Skeletal muscle satellite cell (primary cell): ENCODE measurements at regions not wholly inside any gene's neighbourhood (a gene's known extent, or its start where the extent isn't known, plus 50 kb on each side); places are given as distances from the start of the nearest gene placed in this dataset.

ENCODE experiments used
- H3K27me3 ChIP-seq: 2 replicates; pipeline ENCODE4 v1.7.0; 2013; ENCODE audit warnings: low read length; ENCODE audit not compliant: control insufficient read depth, insufficient read depth
- H3K36me3 ChIP-seq: 2 replicates; pipeline ENCODE4 v1.7.0; 2013; ENCODE audit warnings: mild to moderate bottlenecking, control low read depth, low read length; ENCODE audit not compliant: insufficient read depth
- H3K4me1 ChIP-seq: 2 replicates; pipeline ENCODE4 v1.7.0; 2013; ENCODE audit warnings: low read length; ENCODE audit not compliant: control insufficient read depth, insufficient read depth
- H3K4me2 ChIP-seq: 2 replicates; pipeline ENCODE4 v1.7.0; 2013; ENCODE audit warnings: mild to moderate bottlenecking, low read length
- H3K4me3 ChIP-seq: 2 replicates; pipeline ENCODE4 v1.7.0; 2013; ENCODE audit warnings: low read length
- H3K9ac ChIP-seq: 2 replicates; pipeline ENCODE4 v1.7.0; 2013; ENCODE audit warnings: mild to moderate bottlenecking, low read depth, low read length, moderate library complexity
- H3K9me3 ChIP-seq: replicated peaks from 2 replicates; pipeline ENCODE4 v1.7.0; 2013; ENCODE audit warnings: mild to moderate bottlenecking, control low read depth, low read length

DNA sequence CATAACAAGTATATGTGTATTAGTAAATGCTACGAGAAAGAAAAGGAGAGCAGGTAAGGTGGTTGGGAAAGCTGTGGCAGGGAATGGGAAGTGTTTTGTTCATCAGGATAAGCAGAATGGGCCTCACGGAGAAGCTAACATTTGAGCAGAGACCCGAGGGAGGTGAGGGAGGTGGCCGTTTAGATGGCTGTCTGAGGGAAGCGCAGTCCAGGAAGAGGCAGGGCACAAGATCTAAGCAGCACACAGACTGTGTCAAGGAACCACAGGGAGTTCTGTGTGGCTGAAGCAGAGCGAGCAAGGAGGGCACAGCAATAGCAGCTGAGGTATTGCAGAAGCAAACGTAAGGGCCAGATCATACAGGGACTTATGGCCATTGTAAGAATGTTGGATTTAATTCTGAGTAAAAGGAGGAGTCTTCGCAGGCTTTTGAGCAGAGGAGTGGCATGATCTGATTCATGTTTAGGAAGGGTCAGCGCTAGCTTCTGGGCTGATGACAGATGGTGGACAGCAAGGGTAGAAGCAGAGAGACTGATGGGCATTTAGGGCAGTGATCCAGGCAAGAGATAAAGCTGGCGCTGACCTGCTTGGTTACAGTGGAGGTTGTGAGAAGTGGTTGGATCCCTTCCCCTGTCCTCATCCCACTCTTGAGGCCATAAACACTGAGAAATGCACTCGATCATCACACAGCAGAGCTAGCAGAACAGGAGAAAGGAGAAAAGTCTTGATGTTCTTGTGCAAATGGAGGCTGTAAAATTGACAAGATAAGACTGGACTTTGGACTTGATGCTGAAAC, 199.9 kb downstream of the LACC1 start:
- no peaks in the 10 kb centered on the region for H3K36me3 ChIP-seq
- H3K27me3 ChIP-seq, result peaks cover 15% of the 10 kb centered on the region
- no peaks in the 10 kb centered on the region for H3K4me1 ChIP-seq
- no peak overlapping the region for H3K4me3 ChIP-seq
- H3K9me3 ChIP-seq, result no peaks in the 10 kb centered on the region
- H3K9ac ChIP-seq, result no peak overlapping the region
- H3K4me2 ChIP-seq, result no peak overlapping the region

DNA sequence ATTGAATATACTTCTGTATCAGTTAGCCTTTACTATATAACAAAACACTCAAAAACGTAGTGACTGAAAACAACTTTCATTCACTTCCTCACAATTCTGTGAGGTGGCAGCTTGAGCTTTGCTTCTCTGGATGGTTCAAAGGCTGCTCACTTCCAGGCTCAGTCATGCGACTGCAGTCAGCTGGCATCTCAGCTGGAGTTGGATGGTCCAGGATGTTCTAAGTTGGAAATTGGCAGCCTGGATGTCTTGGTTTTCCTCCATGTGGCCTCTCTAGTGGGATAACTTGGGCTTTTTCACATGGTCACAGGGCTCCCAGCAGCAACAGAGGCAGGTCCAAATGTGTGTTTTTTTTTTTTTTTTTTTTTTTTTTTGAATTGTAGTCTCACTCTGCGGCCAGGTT, 204.4 kb downstream of the LACC1 start:
- no peak overlapping the region for H3K4me2 ChIP-seq
- H3K4me3 ChIP-seq, result no peak overlapping the region
- no peak overlapping the region for H3K9ac ChIP-seq
- H3K27me3 ChIP-seq, result peaks cover 31% of the 10 kb centered on the region
- no peaks in the 10 kb centered on the region for H3K9me3 ChIP-seq
- no peaks in the 10 kb centered on the region for H3K36me3 ChIP-seq
- no peaks in the 10 kb centered on the region for H3K4me1 ChIP-seq

DNA sequence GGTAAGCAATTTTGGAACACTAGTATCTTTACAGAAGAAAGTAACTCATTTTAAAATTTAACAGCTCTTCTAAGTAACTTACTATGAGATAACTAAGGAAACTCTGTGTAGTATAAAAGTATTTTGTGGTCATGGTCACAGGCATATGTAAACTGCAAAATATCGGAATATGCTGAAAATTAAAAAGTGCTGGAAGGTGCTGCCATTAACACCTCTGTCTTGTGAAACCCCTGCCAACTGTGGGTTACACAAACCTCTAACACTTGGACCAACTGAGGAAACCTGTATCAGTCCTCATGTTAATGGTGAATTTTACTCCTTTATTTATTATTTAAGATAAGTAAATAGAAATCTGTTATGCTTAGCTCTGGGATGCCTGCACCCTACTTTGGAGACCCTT, 206.7 kb downstream of the LACC1 start:
- Histone ChIP-seq H3K4me1 (no peaks in the 10 kb centered on the region), H3K4me3 (no peak overlapping the region), H3K27me3 (peaks cover 23% of the 10 kb centered on the region), H3K9ac (no peak overlapping the region), H3K4me2 (no peak overlapping the region), H3K9me3 (no peaks in the 10 kb centered on the region), H3K36me3 (no peaks in the 10 kb centered on the region)

DNA sequence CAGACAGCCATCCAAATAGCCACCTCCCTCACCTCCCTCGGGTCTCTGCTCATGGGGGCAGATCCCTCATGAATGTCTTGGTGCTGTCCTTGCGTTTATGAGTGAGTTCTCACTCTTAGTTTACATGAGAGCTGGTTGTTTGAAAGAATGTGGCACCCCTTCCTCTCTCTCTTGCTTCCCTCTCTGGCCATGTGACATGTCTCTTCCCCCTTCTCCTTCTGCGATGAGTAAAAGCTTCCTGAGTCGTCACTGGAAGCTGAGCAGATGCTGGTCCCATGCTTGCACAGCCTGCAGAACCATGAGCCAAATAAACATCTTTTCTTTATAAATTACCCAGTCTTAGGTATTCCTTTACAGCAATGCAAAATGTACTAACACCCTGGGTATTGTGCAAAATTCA, 208.7 kb downstream of the LACC1 start:
- no peak overlapping the region for H3K9ac ChIP-seq
- no peaks in the 10 kb centered on the region for H3K36me3 ChIP-seq
- H3K4me3 ChIP-seq, result no peak overlapping the region
- no peaks in the 10 kb centered on the region for H3K9me3 ChIP-seq
- no peak overlapping the region for H3K4me2 ChIP-seq
- H3K27me3 ChIP-seq, result peaks cover 23% of the 10 kb centered on the region
- H3K4me1 ChIP-seq, result no peaks in the 10 kb centered on the region

DNA sequence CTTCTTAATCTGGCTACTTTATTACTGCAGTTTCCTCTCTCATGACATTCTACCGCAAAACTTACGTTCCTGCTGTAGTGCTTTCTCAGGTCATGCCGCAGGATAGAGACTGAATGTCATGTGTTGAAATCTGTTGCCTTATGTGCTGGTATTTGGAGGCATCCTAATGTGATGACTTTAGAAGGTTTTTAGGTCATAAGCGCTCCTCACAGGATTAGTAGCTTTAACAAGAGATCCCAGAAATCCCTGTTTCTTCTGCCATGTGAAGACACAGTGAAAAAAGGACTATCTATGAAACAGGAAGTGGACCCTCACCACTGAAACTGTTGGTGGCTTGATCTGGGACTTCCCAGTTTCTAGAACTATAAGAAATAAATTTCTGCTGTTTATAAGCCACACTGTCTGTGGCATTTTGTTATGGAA, 209.3 kb downstream of the LACC1 start:
- Histone ChIP-seq H3K4me1 (no peaks in the 10 kb centered on the region), H3K9ac (no peak overlapping the region)

DNA sequence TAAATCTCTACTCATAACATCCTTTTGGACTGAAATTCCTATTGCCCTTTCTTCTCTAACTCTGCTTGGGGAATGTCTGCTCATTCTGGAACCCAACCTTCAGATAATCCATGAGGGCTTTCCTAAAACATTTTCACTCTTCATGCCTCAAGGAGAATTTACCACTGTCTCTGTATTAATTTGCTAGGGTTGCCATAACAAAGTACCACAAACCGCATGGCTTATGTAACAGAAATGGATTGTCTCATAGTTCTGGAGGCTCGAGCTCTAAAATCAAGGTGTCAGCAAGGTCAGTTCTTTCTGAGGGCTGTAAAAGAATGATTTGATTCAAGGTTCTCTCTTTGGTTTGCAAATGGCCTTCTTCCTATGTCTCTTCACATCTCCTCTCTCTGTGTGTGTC, 209.7 kb downstream of the LACC1 start:
- H3K4me2 ChIP-seq, result no peak overlapping the region
- no peak overlapping the region for H3K9ac ChIP-seq

More for the DNA sequence above, 209.3 kb downstream of the LACC1 start:
- no peaks in the 10 kb centered on the region for H3K9me3 ChIP-seq
- no peaks in the 10 kb centered on the region for H3K36me3 ChIP-seq
- H3K27me3 ChIP-seq, result peaks cover 23% of the 10 kb centered on the region
- no peak overlapping the region for H3K4me3 ChIP-seq
- no peak overlapping the region for H3K4me2 ChIP-seq

DNA sequence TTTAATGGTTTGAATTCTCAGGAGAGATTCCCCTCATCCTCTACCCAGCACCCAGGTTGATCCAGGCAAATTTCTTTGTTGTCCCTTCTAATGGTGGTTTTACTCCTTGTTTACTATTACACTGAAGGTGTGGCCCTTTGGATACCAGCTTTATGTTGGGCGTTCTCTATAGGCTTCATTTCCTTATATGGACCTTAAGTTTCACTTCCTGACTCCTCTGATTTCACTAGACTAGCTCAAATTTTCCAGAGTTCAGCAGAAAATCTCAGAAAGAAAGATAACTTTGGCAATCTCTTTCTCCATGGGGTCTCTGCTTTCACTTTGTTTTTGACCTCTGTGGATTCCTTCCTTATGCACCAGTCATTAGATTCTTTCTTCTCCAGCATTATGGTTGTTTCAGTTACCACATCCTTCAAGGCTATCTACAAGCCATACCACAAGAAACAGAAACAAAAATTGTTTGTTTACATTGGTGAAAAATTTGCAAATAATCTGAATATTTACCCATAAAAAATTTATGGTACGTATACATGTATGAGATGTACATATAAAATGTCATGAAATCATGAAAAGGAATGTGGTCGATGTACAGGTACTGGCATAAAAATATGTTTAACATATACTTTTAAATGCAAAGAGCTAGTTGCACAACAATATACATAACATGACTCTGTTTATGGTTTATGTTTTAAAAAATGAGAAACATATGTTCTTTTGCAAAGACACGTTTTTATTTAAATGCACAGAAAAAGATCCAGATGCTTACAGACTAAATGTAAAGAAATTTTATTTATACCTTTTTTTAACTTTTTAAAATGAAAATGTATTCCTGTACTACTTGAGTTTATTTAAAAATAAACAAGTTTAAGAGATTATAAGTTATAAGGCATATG, 212.6 kb downstream of the LACC1 start:
- peaks cover 26% of the 10 kb centered on the region for H3K27me3 ChIP-seq
- no peak overlapping the region for H3K9ac ChIP-seq
- no peaks in the 10 kb centered on the region for H3K9me3 ChIP-seq
- no peak overlapping the region for H3K4me3 ChIP-seq
- no peaks in the 10 kb centered on the region for H3K36me3 ChIP-seq
- no peak overlapping the region for H3K4me2 ChIP-seq
- no peaks in the 10 kb centered on the region for H3K4me1 ChIP-seq

More for the DNA sequence above, 209.7 kb downstream of the LACC1 start:
- Histone ChIP-seq H3K4me3 (no peak overlapping the region), H3K4me1 (no peaks in the 10 kb centered on the region), H3K36me3 (no peaks in the 10 kb centered on the region), H3K27me3 (peaks cover 27% of the 10 kb centered on the region), H3K9me3 (no peaks in the 10 kb centered on the region)

DNA sequence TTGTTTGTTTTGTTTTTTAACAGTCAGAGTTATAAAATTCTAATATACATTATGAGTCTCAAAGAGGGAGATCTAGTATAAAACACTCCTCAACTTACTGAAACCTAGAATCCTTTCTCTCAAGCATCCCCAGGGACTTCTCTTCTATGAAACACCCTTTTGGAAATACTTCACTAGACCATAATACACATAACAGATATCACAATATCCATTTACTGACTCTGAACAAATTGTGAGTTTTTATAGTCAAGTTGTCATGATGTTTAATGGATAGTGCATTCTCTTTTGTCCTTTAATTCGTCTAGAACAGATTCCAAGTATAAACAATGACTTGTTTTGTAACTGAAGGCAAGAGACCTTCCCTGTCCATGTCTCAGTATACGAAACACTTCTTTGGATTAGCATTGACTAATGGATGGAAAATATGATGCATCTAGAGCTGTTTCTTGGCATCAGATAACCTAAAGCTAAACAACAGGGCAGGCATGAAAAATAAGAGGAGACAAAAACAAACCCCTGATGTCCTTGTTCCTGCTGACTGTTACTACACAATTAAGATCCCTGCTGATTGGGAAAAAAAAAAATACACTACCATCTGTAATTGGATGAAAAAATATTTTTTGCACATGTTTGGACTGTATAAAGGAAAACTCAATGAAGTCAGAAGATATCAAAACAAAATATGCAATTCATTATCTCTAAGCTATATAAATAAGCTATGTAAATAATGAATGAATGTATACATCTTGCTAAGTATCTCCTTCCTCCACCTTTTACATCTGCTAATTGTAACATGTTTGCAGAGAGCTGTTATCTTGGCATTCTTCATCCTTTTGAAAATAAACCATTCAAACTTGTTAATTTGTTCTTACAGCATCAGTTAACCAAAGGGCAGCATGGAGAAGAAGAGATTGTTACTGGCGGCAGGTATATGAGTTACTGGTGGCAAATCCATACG, 214.2 kb downstream of the LACC1 start:
- Histone ChIP-seq H3K9ac (no peak overlapping the region), H3K4me1 (no peaks in the 10 kb centered on the region), H3K4me2 (no peak overlapping the region), H3K36me3 (no peaks in the 10 kb centered on the region), H3K27me3 (peaks cover 22% of the 10 kb centered on the region), H3K9me3 (no peaks in the 10 kb centered on the region), H3K4me3 (no peak overlapping the region)

DNA sequence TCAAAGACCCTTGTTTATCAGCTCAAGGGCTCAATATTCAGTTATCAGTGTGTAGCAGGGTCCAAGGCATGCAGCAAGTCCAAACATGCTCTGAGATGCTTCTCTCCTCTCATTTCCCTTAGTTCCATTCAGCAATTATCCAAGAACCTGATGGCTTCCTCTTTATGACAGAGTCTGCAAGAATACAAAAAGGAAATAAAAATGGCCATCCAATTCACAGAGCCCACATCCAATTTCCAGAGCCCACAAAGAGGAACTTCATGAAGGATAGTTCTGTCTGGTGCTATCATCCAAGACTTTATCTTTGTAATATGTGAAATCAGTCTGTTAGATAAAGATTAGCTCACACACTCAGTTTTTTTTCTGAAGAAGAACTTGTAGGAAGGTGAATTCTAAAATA, 217.2 kb downstream of the LACC1 start:
- no peaks in the 10 kb centered on the region for H3K4me1 ChIP-seq
- no peaks in the 10 kb centered on the region for H3K36me3 ChIP-seq
- H3K9ac ChIP-seq, result no peak overlapping the region
- H3K9me3 ChIP-seq, result no peaks in the 10 kb centered on the region
- no peak overlapping the region for H3K4me2 ChIP-seq
- H3K27me3 ChIP-seq, result peaks cover 20% of the 10 kb centered on the region
- no peak overlapping the region for H3K4me3 ChIP-seq

DNA sequence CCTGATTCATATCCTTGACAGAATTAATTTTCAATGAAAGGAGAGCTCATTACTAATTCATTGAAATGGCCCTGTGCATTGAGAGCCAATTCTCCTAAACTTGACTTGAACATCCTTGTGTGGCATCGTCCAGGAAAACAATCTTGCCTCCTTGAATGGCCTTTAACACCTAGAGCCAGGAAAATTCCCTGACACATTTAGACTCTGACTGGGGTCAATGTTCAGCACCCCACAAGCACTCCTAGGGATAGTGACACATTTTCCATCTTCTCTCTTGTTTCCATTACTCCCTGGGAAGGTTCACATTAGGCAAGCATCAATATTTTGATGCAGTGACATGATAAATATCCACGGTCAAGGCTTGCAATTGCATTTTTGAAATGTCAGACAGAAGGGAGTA, 218.9 kb downstream of the LACC1 start:
- H3K4me1 ChIP-seq, result no peaks in the 10 kb centered on the region
- H3K27me3 ChIP-seq, result peaks cover 31% of the 10 kb centered on the region
- H3K4me2 ChIP-seq, result no peak overlapping the region
- H3K9ac ChIP-seq, result no peak overlapping the region
- peaks cover 6% of the 10 kb centered on the region for H3K9me3 ChIP-seq
- H3K4me3 ChIP-seq, result no peak overlapping the region
- no peaks in the 10 kb centered on the region for H3K36me3 ChIP-seq
